Tibial nerve (tissue), 4 donors: ENCODE measurements at regions not wholly inside any gene's neighbourhood (a gene's known extent, or its start where the extent isn't known, plus 50 kb on each side); places are given as distances from the start of the nearest gene placed in this dataset.

Source experiments
- DNase-seq, 2 donors: peaks; one replicate each; pipeline ENCODE4 v3.0.0-alpha.2; 2019; ENCODE audit warnings: low spot score in 2 of 2
- H3K27ac ChIP-seq, 4 donors: fragments of 200-600 bp; sonication (generic) in 3 of 4; one replicate each; pipeline ENCODE4 v1.5.1; 2017 to 2019; ENCODE audit warnings: mild to moderate bottlenecking in 1 of 4
- H3K27me3 ChIP-seq, 2 donors: fragments of 200-600 bp; sonication (generic) in 1 of 2; one replicate each; pipeline versions ENCODE4 v1.5.1 to v1.6.0; 2017 to 2019
- H3K36me3 ChIP-seq, 3 donors: fragments of 200-600 bp; sonication (generic); one replicate each; pipeline ENCODE4 v1.5.1; 2018 to 2019
- H3K4me1 ChIP-seq, 4 donors: fragments of 200-600 bp; sonication (generic) in 3 of 4; one replicate each; pipeline ENCODE4 v1.5.1; 2017 to 2019
- H3K4me3 ChIP-seq, 4 donors: fragments of 200-600 bp; sonication (generic) in 3 of 4; one replicate each; pipeline ENCODE4 v1.5.1; 2017 to 2019; ENCODE audit warnings: mild to moderate bottlenecking in 1 of 4, moderate library complexity in 1 of 4
- H3K9me3 ChIP-seq, 4 donors: fragments of 200-600 bp; sonication (generic) in 3 of 4; one replicate each; pipeline ENCODE4 v1.5.1; 2017 to 2019
- EP300 ChIP-seq, 2 donors: sonication (generic); formaldehyde crosslinking; IDR thresholded peaks; one replicate each; pipeline ENCODE4 v1.6.1; 2017; ENCODE audit warnings: antibody characterized with exemption in 2 of 2, mild to moderate bottlenecking in 1 of 2
- POLR2A ChIP-seq, 2 donors: fragments of 450-650 bp; IDR thresholded peaks; one replicate each; pipeline ENCODE4 v1.6.1; 2017; ENCODE audit warnings: antibody characterized with exemption in 2 of 2, mild to moderate bottlenecking in 2 of 2, moderate library complexity in 2 of 2
- WGBS, 2 donors: methylation state at CpG; one replicate each; pipeline ENCODE4 v1.1.5; 2018; 5-methylcytosine and 5-hydroxymethylcytosine counted together
- TF ChIP-seq, protein P1 (sequence below), 5 experiments: fragments of 200-600 bp in 3 of 5; fragments of 450-650 bp in 2 of 5; sonication (generic) in 3 of 5; IDR thresholded peaks; one replicate each; pipeline ENCODE4 v1.5.1; 2016 to 2019; ENCODE audit warnings: antibody characterized with exemption in 5 of 5, mild to moderate bottlenecking in 3 of 5, moderate library complexity in 2 of 5

DNA sequence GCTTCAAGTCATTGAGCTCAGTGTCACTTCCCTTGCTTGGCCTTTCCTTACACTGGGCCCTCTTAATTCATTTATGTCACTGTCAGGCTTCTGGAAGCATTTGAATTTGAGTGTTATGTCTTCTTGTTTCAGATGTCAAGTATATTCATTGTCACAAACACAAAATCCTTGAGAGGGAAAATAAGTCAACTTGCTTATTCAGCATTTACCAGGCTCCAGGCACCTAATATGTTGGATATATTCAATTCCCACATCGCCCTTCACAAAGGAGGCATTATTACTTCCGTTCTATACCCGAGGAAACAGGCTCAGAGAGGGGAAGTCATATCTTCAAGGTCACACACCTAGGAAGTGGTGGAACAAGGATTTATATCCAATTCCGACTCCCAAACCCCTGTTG is 121.1 kb upstream of the SMIM23 start:
- Histone ChIP-seq H3K27me3 (no peaks in the 10 kb centered on the region), H3K27ac (no peak overlapping the region), H3K36me3 (no peaks in the 10 kb centered on the region), H3K4me3 (no peak overlapping the region), H3K4me1 (peaks cover 0 to 15% (median 0%) of the 10 kb centered on the region in 4 donors), H3K9me3 (no peaks in the 10 kb centered on the region)
- WGBS, 2 donors = 56 to 58% methylated on average over 4 of the region's 4 CpGs
- no peak for DNase-seq
- TF ChIP-seq POLR2A (IDR thresholded peaks at IDR 0.05) = no peak
- TF ChIP-seq, protein P1, sequence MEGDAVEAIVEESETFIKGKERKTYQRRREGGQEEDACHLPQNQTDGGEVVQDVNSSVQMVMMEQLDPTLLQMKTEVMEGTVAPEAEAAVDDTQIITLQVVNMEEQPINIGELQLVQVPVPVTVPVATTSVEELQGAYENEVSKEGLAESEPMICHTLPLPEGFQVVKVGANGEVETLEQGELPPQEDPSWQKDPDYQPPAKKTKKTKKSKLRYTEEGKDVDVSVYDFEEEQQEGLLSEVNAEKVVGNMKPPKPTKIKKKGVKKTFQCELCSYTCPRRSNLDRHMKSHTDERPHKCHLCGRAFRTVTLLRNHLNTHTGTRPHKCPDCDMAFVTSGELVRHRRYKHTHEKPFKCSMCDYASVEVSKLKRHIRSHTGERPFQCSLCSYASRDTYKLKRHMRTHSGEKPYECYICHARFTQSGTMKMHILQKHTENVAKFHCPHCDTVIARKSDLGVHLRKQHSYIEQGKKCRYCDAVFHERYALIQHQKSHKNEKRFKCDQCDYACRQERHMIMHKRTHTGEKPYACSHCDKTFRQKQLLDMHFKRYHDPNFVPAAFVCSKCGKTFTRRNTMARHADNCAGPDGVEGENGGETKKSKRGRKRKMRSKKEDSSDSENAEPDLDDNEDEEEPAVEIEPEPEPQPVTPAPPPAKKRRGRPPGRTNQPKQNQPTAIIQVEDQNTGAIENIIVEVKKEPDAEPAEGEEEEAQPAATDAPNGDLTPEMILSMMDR (IDR thresholded peaks at IDR 0.05) = no peak
- TF ChIP-seq EP300 (IDR thresholded peaks at IDR 0.05) = no peak

DNA sequence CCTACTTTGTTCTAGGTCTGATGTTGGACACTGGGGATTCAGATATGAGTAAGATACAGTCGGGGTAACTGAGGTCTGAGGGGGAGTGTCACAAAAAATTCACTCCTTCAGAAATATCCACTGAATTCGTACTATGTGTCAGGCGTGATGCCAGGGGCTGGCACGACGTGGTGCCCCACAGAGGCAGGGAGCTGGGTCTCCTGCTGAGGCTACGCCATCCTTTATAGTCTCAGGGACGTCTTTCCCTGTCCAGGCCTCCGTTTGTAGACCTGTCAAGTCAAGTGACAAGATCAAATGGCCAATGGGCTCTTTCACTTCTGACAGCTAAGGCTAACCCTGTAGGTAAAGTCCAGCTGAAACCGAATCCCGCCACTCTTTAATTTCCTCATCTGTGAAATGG is 118.8 kb upstream of the SMIM23 start:
- no peak overlapping the region for H3K4me3 ChIP-seq
- no peaks in the 10 kb centered on the region for H3K9me3 ChIP-seq
- 85 to 89% methylated on average over 10 of the region's 10 CpGs for WGBS, 2 donors
- no peak overlapping the region for H3K27ac ChIP-seq
- TF ChIP-seq, protein P1 (IDR thresholded peaks at IDR 0.05) = no peak
- TF ChIP-seq POLR2A (IDR thresholded peaks at IDR 0.05) (no peak), EP300 (IDR thresholded peaks at IDR 0.05) (no peak)
- no peaks in the 10 kb centered on the region for H3K27me3 ChIP-seq
- DNase-seq = no peak
- no peaks in the 10 kb centered on the region for H3K36me3 ChIP-seq
- H3K4me1 ChIP-seq = peaks cover 0 to 9% (median 0%) of the 10 kb centered on the region in 4 donors

DNA sequence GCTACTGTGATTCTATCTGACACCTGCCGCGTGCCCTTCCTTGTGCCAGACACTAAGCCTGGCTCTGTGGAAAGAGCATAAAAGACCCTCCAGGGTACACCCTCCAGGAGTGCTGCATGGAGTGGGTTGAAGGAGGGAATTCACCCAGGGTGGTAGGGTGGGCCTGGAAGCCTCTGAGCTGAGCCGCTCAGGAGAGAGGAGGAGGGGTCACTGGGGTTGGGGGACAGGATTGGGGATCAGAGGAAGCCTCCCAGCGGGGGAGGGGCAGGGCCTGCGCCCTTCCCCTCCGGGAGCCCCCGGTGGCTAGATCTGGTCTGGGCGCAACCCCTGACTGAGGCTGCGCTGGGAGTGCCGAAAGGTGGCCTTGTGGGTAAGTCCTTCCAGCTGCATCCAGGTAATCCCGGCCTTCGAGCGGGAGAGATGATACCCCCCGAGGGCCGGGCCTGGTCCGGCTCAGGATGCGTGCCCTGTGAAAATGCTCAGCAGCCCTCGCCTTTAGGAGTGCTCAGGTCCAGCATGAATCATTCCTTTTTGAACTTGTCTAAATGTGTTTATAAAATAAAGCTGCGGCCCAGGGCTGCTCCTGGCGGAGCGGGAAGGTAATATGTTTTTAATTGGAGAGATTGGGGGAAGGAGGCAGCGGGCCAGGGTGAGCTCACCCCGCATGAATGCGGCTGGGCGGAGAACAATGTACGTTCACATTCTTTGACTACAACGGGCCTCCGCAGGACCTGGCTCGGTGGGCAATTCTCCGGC is 118.1 kb upstream of the SMIM23 start:
- peak overlapping the region in 1 of 4 donors; percentile 16 for H3K4me3 ChIP-seq
- WGBS, 2 donors = 30 to 50% methylated on average over 28 to 30 of the region's 30 CpGs
- H3K9me3 ChIP-seq = no peaks in the 10 kb centered on the region
- TF ChIP-seq, protein P1 (IDR thresholded peaks at IDR 0.05) = peak in 1 of 5 experiments; percentile 18
- TF ChIP-seq EP300 (IDR thresholded peaks at IDR 0.05) = no peak
- H3K4me1 ChIP-seq = peaks cover 0 to 9% (median 0%) of the 10 kb centered on the region in 4 donors
- H3K36me3 ChIP-seq = no peaks in the 10 kb centered on the region
- no peaks in the 10 kb centered on the region for H3K27me3 ChIP-seq
- H3K27ac ChIP-seq = peak overlapping the region in 3 of 4 donors; percentile 31 to 80 (median 76)
- DNase-seq = peak; percentile 21 to 28

DNA sequence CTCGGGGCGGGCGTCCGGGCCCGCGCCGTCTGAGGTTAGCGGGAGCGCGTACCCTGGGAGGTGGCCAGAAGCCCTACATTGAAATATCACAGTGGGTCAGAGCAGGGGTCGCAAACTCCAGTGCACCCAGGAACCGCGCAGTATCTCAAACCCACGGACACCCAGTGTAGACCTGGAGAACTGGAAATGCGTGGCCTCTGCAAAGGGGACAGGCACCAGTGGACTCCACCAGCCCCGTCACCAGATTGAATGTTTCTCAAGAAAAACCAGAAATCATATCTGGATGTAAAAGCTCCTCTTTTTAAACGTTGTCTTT is 117.6 kb upstream of the SMIM23 start:
- H3K27me3 ChIP-seq = no peaks in the 10 kb centered on the region
- peaks cover 0 to 9% (median 0%) of the 10 kb centered on the region in 4 donors for H3K4me1 ChIP-seq
- H3K27ac ChIP-seq = peak overlapping the region in 3 of 4 donors; percentile 31 to 80 (median 76)
- DNase-seq = no peak
- TF ChIP-seq EP300 (IDR thresholded peaks at IDR 0.05) = no peak
- TF ChIP-seq POLR2A (IDR thresholded peaks at IDR 0.05) = no peak
- TF ChIP-seq, protein P1 (IDR thresholded peaks at IDR 0.05) = no peak
- H3K4me3 ChIP-seq = peak overlapping the region in 1 of 4 donors; percentile 16
- WGBS, 2 donors = 24 to 36% methylated on average over 17 of the region's 17 CpGs
- no peaks in the 10 kb centered on the region for H3K36me3 ChIP-seq
- no peaks in the 10 kb centered on the region for H3K9me3 ChIP-seq

DNA sequence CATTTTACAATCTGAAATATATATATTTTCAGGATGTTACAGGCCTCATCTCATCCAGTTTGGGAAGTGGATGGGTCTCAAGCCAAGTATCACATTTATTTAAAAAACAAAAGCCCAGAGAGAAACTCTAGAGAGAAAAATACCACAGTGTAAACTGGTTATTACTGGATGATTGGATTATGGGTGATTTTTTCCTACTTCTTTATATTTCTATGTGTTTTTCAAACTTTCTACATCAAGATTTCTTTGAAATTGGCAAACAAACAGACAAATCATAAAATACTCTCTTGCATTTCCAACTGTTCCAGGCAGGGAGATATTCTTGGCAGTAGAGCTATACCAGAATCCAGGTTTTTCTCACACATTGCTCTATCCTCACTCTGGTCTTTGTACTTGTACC is 116.0 kb upstream of the SMIM23 start:
- no peak for DNase-seq
- H3K9me3 ChIP-seq = peaks cover 0 to 7% (median 0%) of the 10 kb centered on the region in 4 donors
- H3K36me3 ChIP-seq = no peaks in the 10 kb centered on the region
- no peak overlapping the region for H3K27ac ChIP-seq
- H3K4me3 ChIP-seq = no peak overlapping the region
- no peaks in the 10 kb centered on the region for H3K27me3 ChIP-seq
- peaks cover 0 to 9% (median 0%) of the 10 kb centered on the region in 4 donors for H3K4me1 ChIP-seq
- TF ChIP-seq, protein P1 (IDR thresholded peaks at IDR 0.05) = no peak
- no peak for TF ChIP-seq POLR2A (IDR thresholded peaks at IDR 0.05)
- TF ChIP-seq EP300 (IDR thresholded peaks at IDR 0.05) = no peak
